MCF 10A (cell line): ENCODE measurements at regions not wholly inside any gene's neighbourhood (a gene's known extent, or its start where the extent isn't known, plus 50 kb on each side); places are given as distances from the start of the nearest gene placed in this dataset.

Experiments used
- BruUV-seq: library from RNA; stranded (reverse); fragments of 400-500 nt; replicated peaks from 2 replicates; lab custom pipeline; 2021; lab: Mats Ljungman, UMichigan
- CTCF ChIA-PET: fragments of 300-600 bp; sonication (Branson Sonifier 250); formaldehyde crosslinking; extraction: SDS; loops from one replicate; lab custom pipeline; 2021; ENCODE audit warnings: antibody characterized with exemption, inconsistent platforms; lab: Yijun Ruan, JAX
- POLR2A ChIA-PET: fragments of 300-600, 350-650 bp; sonication (Branson Sonifier 250); formaldehyde crosslinking; extraction: SDS; loops from one replicate; lab custom pipeline; 2020; ENCODE audit warnings: antibody characterized with exemption, inconsistent platforms; lab: Yijun Ruan, JAX
- DNase-seq: peaks from one replicate; pipeline ENCODE4 v3.0.0-alpha.2; 2018; ENCODE audit not compliant: unreplicated experiment
- H3K27ac Mint-ChIP-seq: one replicate; pipeline ENCODE4 v1.8.0; 2022; ENCODE audit warnings: mild to moderate bottlenecking, low read depth, mixed read lengths; ENCODE audit not compliant: unreplicated experiment
- H3K27me3 Mint-ChIP-seq: one replicate; pipeline ENCODE4 v1.8.0; 2022; ENCODE audit warnings: mixed read lengths; ENCODE audit not compliant: insufficient read depth, unreplicated experiment
- H3K36me3 Mint-ChIP-seq: one replicate; pipeline ENCODE4 v1.8.0; 2022; ENCODE audit warnings: mild to moderate bottlenecking, moderate library complexity, mixed read lengths; ENCODE audit not compliant: insufficient read depth, unreplicated experiment
- H3K4me1 Mint-ChIP-seq: one replicate; pipeline ENCODE4 v1.8.0; 2022; ENCODE audit warnings: mixed read lengths; ENCODE audit not compliant: insufficient read depth, unreplicated experiment
- H3K4me3 Mint-ChIP-seq: one replicate; pipeline ENCODE4 v1.8.0; 2022; ENCODE audit warnings: mild to moderate bottlenecking, moderate library complexity, mixed read lengths; ENCODE audit not compliant: unreplicated experiment
- H3K9me3 Mint-ChIP-seq: one replicate; pipeline ENCODE4 v1.8.0; 2022; ENCODE audit warnings: mixed read lengths; ENCODE audit not compliant: unreplicated experiment
- intact Hi-C: fragments of 100-400 bp; cut with micrococcal nuclease; formaldehyde crosslinking; loops from 2 replicates; pipeline ENCODE4 v1.14.1; 2022
- TF ChIP-seq, protein P1 (sequence below): fragments of 200-600 bp; IDR thresholded peaks from one replicate; pipeline ENCODE4 v1.8.0; 2022; ENCODE audit warnings: antibody characterized with exemption, mild to moderate bottlenecking; ENCODE audit not compliant: unreplicated experiment

DNA sequence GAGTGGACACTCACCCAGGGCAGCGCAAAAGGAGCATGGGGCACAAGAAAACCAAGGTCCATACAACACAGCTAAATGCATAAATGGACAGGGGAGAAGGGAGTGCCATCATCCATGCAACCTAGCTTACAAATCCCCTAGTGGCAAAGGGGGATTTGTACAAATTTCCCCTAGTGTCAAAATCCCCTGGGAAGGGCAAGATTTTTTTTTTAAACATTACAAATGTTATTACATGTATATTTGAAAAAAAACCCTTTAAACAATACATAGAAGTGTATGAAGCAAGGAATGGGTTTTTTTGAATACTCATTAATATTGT is 89.6 kb upstream of the IVNS1ABP start:
- H3K4me1 Mint-ChIP-seq: peaks cover 21% of the 10 kb centered on the region
- ChIA-PET CTCF (interaction anchor here (0.7 kb wide), 1 partner anchor 144 kb away, joined by 4 read pairs; no protein-coding TSS in a partner anchor), POLR2A (no interaction called here)
- intact Hi-C loops: no loop called here
- no peaks in the 10 kb centered on the region for H3K27me3 Mint-ChIP-seq
- TF ChIP-seq, protein P1, sequence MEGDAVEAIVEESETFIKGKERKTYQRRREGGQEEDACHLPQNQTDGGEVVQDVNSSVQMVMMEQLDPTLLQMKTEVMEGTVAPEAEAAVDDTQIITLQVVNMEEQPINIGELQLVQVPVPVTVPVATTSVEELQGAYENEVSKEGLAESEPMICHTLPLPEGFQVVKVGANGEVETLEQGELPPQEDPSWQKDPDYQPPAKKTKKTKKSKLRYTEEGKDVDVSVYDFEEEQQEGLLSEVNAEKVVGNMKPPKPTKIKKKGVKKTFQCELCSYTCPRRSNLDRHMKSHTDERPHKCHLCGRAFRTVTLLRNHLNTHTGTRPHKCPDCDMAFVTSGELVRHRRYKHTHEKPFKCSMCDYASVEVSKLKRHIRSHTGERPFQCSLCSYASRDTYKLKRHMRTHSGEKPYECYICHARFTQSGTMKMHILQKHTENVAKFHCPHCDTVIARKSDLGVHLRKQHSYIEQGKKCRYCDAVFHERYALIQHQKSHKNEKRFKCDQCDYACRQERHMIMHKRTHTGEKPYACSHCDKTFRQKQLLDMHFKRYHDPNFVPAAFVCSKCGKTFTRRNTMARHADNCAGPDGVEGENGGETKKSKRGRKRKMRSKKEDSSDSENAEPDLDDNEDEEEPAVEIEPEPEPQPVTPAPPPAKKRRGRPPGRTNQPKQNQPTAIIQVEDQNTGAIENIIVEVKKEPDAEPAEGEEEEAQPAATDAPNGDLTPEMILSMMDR: no peak
- no peaks in the 10 kb centered on the region for H3K36me3 Mint-ChIP-seq
- peaks cover 12% of the 10 kb centered on the region for H3K9me3 Mint-ChIP-seq
- BruUV-seq: no TSS peak
- no peak overlapping the region for H3K27ac Mint-ChIP-seq
- no peak overlapping the region for H3K4me3 Mint-ChIP-seq
- no peak for DNase-seq

DNA sequence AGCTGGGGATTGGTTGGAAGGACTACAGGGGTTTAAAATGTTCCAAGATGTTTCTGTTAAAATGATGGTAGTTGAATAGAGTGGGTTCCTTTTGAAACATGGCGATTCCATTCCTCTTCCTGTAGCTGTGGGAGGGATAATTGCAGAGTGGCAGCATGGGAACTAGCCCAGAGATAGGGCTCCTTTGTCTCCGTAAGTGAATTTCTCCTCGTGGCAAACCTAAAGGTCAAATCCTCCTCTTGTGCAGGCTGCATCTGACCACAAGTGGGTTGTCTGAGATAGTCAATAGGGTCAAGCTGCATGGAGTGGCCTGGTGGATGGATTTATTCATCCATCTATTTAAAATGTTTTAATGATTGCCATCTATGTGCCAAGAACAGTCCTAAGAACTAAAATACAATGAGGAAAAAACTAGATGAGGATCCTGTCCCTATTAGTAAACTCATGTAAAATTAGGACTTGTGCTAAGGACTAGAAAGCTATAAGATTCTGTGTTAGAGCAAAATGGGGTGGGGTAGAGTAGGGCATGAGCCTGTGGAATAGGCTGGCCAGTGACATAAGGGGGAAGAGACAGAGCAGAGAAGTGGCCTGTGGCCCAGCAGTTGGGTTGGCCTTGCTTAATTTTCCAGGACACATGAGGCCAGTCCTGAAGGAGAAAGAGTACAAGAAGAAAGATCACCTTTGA is 89.1 kb upstream of the IVNS1ABP start:
- TF ChIP-seq, protein P1: no peak
- intact Hi-C loops: no loop called here
- H3K27me3 Mint-ChIP-seq: no peaks in the 10 kb centered on the region
- no peaks in the 10 kb centered on the region for H3K36me3 Mint-ChIP-seq
- no peak for DNase-seq
- POLR2A ChIA-PET: interaction anchor here (0.6 kb wide), 1 partner anchor 29 kb away, joined by 3 read pairs; no protein-coding TSS in a partner anchor
- peaks cover 25% of the 10 kb centered on the region for H3K4me1 Mint-ChIP-seq
- no peak overlapping the region for H3K4me3 Mint-ChIP-seq
- BruUV-seq: no TSS peak
- no peak overlapping the region for H3K27ac Mint-ChIP-seq
- CTCF ChIA-PET: interaction anchor here (0.7 kb wide), 1 partner anchor 144 kb away, joined by 4 read pairs; no protein-coding TSS in a partner anchor
- H3K9me3 Mint-ChIP-seq: peaks cover 12% of the 10 kb centered on the region

DNA sequence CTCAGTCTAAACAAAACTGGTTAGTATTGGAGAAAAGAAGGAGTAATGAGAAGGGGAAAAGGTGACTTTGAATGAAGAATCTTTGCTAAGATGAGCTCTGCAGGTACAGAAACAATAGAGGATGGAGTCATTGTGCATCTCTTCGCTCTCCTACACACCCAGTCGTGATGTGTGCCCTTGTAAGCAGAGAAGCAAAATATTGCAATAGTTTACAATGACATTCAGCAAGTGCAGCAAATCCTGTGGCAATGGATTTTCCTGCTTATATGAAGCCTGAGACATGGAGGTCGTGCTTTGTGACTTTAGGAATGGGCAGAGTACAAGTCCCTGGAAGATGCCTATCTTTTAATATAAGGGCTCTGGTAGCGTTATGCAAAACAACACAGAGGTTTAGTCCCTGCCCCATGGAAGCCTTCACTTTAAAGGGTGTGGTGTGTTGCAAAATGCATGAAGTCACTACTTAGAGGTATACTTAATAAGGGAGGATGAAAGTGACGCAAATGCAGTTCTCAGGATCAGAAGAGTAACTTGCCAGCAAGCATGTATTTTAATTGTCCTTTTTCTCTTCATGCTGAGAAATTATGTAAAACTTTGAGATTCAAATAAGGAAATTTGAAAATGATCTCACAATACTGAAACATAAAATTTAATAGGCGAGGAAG is 88.0 kb upstream of the IVNS1ABP start:
- Mint-ChIP-seq H3K27me3 (no peaks in the 10 kb centered on the region), H3K4me1 (peaks cover 28% of the 10 kb centered on the region), H3K9me3 (peaks cover 11% of the 10 kb centered on the region), H3K27ac (no peak overlapping the region), H3K4me3 (no peak overlapping the region), H3K36me3 (no peaks in the 10 kb centered on the region)
- POLR2A ChIA-PET: interaction anchor here (0.7 to 0.8 kb wide), 2 partner anchors 8 to 848 kb away, joined by 3 read pairs; no protein-coding TSS in a partner anchor
- no TSS peak for BruUV-seq
- DNase-seq: peak; percentile 43
- intact Hi-C loops: no loop called here
- CTCF ChIA-PET: no interaction called here
- TF ChIP-seq, protein P1: no peak

DNA sequence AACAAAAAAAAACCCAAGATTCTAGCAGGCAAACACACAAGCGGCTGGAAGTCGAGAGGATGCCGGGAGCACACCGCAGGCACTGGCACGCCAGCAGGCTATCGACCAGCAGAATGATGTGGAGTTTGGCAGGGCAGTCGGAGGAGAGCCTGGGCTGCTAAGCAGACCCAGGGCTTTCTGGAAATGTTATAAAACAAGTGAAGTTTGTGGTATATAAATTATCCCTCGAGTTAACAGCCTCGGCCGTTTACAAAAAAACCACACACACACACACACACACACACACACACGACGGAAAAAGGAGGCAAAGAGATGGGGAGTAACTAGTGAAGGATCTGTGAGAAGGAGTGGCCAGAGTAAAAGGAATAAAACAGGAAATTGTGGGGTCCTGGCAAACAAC is 87.2 kb upstream of the IVNS1ABP start:
- intact Hi-C loops: no loop called here
- H3K4me3 Mint-ChIP-seq: no peak overlapping the region

More for the DNA sequence above, 87.2 kb upstream of the IVNS1ABP start:
- Mint-ChIP-seq H3K27me3 (no peaks in the 10 kb centered on the region), H3K9me3 (peaks cover 5% of the 10 kb centered on the region), H3K36me3 (no peaks in the 10 kb centered on the region), H3K4me1 (peaks cover 22% of the 10 kb centered on the region), H3K27ac (no peak overlapping the region)
- POLR2A ChIA-PET: interaction anchor here (0.7 to 0.8 kb wide), 2 partner anchors 9 to 847 kb away, joined by 3 read pairs; no protein-coding TSS in a partner anchor
- CTCF ChIA-PET: no interaction called here
- TF ChIP-seq, protein P1: no peak
- BruUV-seq: no TSS peak
- no peak for DNase-seq
